GM04503 (cell line): ENCODE measurements at regions not wholly inside any gene's neighbourhood (a gene's known extent, or its start where the extent isn't known, plus 50 kb on each side); places are given as distances from the start of the nearest gene placed in this dataset.
A peak's percentile ranks its signal among the peaks of the same experiment; 100 is the strongest.
"Not testable (repeated sequence)": the region's sequence is repeated elsewhere in the genome, so short reads cannot be mapped to it uniquely, and the experiment has no call there.

ENCODE experiments used
- DNase-seq: peaks from one replicate; pipeline ENCODE4 v3.0.0-alpha.2; 2012; ENCODE audit warnings: low read depth

DNA sequence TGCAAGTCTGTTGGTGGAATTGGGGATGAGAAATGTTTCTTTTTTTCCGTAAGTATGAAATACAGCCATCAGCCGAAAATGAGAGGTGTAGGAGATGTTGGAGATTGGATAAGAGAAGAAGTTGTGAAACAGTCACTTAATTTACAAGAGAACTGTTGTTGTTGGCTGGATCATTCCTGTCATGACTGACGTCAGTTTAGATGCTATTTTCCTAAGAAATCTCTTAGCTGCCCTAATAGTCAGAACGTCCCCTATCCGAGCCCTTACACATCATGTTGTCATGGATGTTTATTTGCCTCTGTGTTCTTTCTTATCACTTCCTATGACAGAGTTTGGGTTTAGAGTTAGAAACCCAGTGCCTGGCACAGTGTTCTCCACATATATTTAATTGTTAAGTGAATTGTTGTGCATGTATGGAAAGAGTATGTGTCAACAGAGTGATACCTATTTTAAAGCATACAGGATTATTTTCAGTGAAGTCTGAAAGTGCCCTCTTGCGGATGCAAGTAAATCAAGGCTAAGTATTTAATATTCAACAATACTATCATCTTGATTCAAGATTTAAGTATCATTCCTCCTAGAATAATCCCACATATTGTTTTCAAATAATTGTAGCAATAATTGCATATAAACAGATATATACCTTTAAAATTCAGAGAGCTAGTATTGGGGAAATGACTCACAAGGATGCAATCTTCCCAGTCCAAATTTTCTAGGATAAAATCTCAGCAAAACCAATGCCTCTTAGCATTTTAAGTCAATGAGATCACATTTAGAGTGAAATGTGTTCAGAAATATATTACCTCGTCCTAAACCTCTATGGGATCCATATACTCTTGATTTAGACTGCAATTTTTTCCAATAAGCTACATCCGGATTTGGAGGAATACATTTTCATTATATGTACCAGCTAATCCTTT, 309.9 kb upstream of the NOX3 start:
- DNase-seq = peak; percentile 18

DNA sequence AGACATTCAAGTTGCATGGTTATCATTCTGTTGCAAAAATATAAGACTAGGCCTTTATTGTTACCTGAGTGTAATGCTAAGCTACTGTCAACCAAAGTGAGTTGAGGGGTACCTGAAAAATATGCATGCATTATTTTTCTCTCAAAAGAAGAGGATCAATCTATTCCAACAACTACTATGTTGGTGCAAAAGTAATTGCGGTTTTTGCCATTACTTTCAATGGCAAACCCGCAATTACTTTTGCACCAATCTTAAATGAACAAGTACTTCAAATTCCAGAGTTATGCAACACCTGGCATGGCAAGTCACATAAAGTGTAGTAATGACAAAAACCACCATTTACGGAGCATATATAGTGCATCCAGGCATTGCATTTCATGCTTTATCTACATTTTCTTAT, 307.0 kb upstream of the NOX3 start:
- no peak for DNase-seq

DNA sequence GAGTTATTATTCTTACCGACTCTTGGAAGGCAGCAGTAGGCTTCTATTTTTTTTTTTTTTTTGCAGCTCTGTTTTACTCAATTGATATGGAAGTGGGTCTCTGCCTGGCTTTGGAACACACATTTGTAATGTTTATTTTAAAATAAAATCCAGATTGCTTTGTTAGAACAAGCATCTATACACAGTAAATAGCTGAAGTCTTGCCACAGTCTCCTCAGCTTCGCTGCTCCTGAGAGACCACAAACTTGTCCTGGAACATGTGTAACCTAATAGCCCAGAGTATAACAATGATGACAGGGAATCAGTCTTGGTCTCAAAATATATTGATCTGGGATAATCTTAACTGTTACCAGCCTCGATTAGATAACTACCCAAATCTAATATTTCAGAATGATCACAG, 299.8 kb upstream of the NOX3 start:
- no peak for DNase-seq

DNA sequence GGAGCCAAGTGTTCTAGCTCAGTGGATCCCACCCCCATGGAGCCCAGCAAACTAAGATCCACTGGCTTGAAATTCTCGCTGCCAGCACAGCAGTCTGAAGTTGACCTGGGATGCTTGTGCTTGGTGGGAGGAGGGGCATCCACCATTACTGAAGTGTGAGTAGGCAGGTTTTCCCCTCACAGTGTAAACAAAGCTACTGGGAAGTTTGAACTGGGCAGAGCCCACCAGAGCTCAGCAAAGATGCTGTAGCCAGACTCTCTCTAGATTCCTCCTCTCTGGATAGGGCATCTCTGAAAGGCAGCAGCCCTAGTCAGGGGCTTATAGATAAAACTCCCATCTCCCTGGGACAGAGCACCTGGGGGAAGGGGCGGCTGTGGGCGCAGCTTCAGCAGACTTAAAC, 293.1 kb upstream of the NOX3 start:
- DNase-seq = not testable (repeated sequence)

DNA sequence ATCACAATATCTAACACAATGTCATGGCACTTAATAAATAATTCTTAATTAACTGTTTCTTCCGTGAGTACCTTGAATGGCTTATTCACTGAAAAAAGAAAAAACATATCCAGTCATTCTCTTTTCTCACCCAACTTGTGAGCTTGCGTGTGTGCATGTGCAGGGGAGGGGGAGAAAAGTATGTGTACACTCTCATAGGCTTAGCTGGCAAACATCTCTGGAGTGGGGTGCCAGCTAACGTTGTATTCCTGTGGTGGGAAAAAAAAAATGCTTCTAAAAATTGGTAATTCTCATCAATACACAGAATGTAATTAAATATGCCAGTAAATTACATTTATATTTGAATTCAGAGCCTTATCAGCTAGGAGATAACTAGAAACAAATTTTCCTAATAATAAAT, 291.9 kb upstream of the NOX3 start:
- DNase-seq = no peak

DNA sequence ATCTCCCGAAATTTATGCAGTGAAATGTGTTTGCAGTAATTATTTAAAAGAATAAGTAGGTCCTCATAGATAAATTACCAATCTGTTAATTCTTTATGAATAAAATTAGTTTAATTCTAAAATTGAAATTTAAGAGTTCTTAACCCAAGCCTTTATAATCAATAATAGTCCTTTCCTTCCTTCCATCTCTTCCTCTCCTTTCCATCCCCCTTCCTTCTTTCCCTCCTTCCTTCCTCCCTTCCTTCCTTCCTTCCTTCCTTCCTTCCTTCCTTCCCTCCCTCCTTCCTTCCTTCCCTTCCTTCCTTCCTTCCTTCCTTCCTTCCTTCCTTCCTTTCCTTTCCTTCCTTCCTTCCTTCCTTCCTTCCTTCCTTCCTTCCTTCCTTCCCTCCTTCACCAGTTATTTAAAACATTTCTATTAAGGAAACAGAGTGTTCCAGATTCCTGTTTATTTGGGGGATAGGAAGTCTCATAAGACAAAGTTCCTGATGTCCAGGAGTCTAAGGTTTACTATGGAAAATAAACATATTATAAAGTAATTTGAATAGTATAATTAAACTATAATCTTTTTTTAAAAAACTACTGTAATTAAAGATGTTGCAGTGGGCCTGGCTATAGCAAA, 285.3 kb upstream of the NOX3 start:
- no peak for DNase-seq

DNA sequence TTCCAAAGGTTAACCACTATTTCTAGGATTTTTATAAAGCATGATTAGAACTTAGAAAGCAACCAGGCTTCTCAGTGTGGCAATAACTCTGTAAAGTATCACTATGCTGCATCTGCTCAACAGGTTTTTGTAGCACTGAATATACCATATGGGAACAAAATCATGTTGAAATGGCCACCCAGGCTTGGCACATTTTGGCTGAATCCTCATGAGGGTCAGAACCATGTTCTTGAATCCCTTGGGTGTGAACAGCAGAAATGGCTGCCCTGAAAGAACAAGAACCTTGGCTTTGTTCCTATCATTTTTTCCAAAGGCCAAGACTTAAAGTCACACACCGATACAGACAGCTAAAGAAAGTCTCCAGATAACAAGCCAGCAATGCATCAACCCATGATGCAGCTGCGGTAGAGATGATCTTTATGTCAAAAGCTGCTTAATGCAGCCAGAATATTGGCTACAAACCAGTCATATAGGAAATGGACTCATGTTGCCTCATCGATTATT, 283.0 kb upstream of the NOX3 start:
- DNase-seq = no peak

DNA sequence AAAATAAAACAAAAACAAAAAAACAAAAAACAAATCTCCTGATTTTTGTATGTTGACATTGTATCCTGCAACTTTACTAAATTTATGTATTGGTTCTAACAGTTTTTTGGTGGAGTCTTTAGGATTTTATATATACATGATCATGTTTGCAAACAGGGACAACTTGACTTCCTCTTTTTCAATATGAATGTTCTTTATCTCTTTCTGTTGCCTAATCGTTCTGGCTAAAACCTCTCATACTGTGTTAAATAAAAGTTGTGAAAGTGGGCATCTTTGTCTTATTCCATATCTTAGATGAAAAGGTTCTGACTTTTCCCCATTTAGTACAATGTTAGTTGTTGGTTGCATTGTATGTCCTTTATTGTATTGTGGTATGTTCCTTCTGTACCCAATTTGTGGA, 261.7 kb upstream of the NOX3 start:
- DNase-seq = no peak

DNA sequence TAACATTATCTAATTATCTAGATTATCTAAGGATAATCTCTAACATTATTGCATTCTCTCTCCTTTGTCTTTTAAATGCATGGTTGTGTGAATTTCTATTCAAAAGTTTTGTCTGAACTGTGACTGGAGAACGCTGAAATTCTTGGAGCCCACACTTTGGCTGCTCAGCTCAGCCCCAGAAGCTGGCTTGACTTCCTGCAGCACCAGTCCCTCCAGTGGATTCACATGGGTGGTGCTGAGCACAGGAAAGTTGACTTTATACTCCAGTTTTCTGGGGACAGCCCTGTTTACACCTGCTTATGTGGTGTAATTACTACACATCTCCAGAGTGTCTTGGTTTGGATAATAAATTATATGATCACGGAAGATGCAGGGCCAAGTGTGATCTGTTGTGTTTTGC, 255.1 kb upstream of the NOX3 start:
- no peak for DNase-seq

DNA sequence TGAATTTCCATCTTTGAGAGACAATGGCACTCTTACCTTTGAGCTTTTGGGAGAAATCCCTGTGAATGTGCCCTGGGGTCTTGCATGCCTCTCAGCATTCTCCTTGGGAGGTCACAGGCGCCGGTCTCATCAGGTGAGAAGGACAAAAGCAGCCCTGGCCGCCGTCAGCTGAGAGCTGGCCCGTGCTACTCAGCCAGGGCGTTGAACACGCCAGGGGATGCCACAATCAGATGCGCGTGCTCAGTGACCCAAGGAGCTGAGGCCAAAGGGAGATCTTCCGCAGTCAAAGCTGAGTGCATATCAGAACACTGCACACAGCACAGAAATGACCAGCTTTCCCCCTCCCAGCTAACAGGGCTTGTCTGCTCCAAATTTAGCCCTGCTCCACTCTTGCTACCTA, 253.6 kb upstream of the NOX3 start:
- DNase-seq = no peak

DNA sequence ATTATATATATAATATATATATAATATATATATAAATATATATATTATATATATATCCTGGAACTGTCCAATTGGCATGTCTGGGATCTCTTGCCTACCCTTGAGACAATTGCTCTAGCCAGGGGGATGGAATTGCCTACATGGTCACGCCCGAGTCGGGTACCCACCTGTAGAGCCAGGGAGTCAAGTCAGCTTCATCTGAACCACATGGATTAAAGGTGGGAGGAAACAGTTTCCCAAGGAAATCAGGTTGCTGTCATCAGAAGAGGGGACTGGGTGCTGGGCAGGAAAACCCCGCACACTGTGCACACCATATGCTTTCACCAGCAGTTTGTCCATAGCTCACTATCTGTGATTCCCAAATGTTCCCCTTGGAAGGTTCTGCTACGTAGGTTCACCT, 252.5 kb upstream of the NOX3 start:
- no peak for DNase-seq

DNA sequence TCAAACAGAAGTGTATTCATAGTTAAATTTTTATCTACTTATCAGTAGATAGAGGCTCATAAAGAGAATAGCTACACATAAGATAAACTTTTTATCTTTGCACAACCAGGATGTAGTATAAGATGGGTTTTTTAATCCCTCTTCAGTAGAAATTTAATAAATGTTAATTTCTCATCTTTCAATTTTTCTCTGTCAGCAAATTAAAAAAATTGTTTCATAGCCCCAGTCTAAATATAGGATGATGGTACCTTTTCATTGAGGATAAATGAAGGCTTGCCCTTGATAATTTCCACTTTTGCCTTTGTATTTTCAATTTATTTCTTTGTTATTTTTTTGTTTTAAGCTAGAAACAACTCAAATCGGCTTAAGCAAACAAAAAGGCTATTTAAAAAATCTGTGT, 251.2 kb upstream of the NOX3 start:
- no peak for DNase-seq

DNA sequence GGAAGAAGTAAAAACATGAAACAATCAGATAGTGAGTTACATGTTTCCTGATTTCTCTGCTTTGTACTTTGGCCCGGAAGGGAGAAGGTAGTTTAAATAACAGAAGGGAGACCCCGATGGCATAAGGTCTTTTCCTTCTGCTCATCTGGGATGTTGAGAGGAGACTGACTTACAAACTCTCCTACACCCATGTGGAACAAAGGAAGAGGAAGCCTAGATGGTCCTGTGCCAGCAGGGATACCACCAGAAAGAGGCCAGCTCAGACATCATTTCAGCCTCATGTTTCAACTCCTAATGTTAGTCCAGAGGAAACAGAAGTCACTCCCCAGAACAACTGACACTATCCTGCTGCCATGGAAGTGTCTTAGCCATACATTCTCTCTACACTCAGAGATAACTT, 250.7 kb upstream of the NOX3 start:
- no peak for DNase-seq

DNA sequence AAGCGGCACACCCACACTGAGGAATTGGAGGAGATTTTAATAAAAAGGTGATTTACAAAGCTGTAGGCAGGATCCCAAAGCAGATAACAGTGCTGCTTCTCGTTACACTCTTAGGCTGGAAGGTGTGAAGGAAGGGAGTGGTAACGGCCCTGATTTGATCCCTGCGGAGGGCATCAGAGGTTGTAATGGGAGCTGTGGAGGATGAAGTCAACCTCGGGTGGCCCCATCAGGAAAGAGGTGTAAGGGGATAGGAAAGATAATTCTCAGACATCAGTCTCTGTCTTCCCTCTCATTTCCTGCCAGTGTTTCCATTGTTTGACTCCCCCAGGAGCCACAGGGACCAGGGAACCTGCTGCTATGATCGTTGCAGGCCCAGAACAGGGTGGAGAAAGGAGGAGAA, 245.7 kb upstream of the NOX3 start:
- no peak for DNase-seq

DNA sequence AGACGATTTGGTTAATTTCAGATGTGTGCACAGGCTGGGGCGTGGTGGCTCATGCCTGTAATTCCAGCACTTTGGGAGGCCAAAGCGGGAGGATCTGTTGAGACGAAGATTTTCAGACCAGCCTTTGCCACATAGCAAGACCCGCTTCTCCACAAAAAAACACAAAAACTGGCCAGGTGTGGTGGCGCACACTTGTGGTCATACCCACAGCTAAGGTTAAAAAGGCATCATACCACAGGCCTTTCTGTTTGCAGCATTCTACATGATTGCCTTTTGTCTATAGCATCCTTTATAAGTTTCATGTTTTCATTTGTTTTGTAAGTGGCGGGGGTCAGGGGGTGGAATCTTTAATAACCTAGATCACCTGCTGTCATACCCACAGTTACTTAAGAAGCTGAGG, 239.9 kb upstream of the NOX3 start:
- no peak for DNase-seq

DNA sequence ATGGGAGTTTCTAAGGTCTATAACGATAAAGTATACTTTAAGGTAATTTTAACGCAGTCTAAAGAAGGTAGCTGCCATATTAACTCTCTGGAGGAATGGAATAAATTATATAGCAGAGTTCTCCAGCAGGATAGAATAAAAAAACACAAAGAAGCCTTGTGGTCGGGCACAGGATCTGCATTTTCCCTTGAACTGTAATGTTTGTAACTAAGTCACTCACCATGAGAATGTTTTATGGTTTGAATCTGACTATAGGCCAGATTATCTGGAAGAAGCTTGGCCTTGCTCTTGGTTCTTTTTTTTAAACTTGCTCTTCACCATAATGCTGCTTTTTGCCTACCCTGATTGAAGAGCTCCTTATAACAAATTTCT, 238.8 kb upstream of the NOX3 start:
- no peak for DNase-seq

DNA sequence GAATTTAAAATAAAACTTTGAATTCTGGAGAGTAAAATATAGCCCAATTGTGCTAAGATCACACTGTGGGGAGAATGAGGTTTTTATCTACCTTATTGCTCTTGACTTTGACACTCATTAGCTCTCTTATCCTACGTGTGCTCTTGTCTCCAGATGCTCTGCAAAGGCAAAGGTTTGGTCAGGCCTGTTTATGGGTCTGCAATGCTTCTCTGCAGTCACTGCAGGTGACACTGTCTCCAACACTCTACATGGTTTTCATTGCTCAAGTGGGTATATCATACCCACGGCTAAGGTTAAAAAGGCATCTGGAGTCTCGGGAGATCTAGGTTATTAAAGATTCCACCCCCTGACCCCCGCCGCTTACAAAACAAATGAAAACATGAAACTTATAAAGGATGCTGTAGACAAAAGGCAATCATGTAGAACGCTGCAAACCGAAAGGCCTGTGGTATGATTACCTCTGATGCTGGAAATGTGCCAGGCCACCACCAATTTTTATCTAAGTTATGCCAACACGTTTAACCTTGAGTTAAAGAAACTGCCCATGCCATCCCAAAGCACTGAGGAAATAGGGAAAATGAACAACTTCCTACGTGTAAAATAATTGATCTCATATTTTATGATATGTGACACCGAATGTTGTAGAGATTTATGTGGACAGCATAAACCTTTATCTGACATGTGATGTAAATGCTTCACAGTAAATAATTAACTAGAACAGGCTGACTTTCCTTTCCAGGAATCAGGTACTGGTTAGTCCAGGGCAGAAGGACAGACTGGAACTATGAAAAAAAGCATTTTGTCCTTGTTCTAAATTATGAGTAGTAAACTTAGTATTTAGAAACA, 238.2 kb upstream of the NOX3 start:
- no peak for DNase-seq

DNA sequence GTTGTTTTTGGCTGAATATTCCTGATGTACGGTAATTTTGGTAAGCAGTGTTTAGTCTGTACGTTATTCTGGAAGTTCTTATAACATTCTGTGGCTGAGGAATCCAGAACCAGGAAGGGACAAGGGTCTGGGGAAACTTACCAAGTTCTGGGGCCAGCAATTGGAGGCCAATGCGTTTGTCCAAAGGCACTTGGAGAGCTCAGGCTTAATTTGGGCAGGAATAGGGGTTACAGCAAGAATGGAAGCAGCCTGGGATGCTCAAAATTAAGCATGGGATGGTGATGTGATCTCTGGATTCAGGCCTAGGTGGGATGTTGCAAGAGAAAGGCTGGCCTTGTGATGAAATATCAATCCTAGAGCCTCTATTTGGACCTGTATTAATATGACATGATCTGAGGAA, 235.2 kb upstream of the NOX3 start:
- no peak for DNase-seq

DNA sequence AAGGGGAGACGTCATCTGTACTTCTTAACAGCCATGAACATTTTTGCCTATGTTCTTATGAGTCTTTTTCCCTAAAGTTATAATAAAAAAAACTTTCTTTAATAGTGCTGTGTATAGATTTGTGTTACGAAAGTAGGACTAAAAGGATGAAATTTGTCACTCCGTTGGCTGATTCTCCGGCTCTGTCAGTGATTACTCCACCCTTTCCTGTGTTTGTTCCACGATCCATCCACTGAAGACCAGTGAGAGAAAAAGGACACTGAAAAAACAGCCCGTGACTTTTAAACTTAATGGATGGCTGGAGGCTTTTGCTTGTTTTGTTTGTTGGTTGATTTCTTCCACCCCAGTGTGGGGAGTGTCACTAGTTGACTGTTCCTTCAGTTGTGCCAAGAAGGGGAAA, 232.0 kb upstream of the NOX3 start:
- no peak for DNase-seq

DNA sequence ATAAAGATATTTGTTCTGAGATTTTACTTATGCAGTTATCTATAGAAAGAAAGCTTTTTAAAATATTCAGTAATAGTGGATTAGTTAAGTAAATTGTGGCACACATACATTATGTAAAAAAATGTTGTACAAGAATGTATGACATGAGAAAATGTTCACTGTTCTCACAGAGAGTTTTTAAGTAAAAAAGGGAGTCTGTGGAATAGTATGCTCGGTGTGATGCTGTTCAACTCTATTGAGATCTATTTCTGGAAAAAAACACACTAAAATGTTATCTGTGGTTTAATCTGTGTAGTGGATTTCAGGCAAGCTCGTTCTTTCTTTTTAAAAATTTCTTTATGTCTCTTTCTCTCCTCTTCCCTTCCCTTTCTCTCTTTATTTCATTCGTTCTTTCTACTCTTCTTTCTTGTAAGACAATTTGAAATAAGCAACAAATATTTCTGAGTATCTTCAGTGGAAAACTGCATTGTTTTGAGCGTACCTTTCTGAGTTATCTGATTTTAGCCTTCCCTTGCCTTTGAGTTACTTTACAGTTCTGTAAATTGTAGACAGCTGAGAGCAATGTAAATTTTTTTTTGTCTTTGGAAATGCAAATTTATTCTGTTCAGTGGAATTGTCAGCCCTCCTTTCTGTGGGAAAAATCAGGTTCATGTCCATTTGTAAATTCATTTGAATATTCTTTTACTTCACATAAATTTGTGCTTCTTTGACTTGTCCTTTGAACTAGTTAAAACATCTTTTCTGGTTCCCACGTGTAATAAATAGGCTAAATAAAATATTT, 229.0 kb upstream of the NOX3 start:
- DNase-seq = no peak

DNA sequence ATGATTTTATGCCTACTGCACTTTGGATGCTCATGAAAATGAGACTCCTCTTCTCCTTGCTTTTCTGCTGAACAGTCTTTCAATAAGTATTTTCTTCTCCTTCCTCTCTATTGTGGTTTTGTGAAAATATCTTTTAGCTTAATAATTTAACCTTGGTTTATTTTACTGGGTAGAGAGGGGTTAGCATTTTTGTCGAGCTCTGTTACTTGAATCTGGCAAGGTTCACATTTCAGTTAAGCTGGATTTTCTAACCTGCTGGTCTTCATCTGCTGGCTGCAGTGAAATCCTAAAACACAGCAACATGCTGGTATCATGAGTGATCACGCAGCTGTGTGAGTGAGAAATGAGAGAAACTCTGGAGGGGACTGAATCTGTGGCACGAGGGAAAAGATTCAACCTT, 222.7 kb upstream of the NOX3 start:
- DNase-seq = no peak

DNA sequence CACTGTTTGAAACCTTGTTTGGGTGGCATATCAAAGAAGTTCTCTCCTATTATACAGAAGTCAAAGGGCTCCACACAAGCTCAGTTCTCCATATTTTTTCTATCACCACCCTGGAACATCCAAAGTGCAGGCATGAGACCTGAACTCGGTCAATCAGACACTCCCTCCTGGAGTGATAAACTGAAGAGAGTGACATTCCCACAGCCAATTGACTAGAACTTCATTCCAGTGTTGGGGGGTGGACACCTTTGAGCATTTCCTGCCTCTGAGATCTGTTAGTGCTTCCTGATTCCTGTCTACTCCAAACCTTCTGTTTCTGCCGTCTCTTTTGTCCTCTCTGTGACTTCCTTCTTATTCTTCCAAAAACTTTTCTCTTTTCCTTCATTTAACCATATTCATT, 220.7 kb upstream of the NOX3 start:
- no peak for DNase-seq
